CD4-positive, alpha-beta memory T cell (primary cell): ENCODE measurements at regions not wholly inside any gene's neighbourhood (a gene's known extent, or its start where the extent isn't known, plus 50 kb on each side); places are given as distances from the start of the nearest gene placed in this dataset.

Experiments
- CTCF ChIA-PET: fragments of 350-600 bp; sonication (Branson Sonifier 250); formaldehyde crosslinking; loops from one replicate; lab custom pipeline; 2021; ENCODE audit warnings: inconsistent platforms; ENCODE audit not compliant: partially characterized antibody; lab: Charles Lee
- POLR2A ChIA-PET: fragments of 350-600 bp; sonication (Branson Sonifier 250); formaldehyde crosslinking; loops from one replicate; lab custom pipeline; 2021; ENCODE audit not compliant: partially characterized antibody; lab: Charles Lee
- DNase-seq, 5 donors: peaks; one replicate each; pipeline versions ENCODE4 v3.0.0 to v3.0.0-alpha.2; 2020 to 2022; ENCODE audit warnings: mixed read lengths in 1 of 5
- H3K27ac ChIP-seq: one replicate; pipeline ENCODE4 v1.7.0; 2013; ENCODE audit warnings: low read depth, low read length
- H3K27me3 ChIP-seq: 2 replicates; pipeline ENCODE4 v1.7.0; 2013; ENCODE audit warnings: mild to moderate bottlenecking, low read length, moderate library complexity; ENCODE audit not compliant: insufficient read depth
- H3K36me3 ChIP-seq: 2 replicates; pipeline ENCODE4 v1.7.0; 2013; ENCODE audit warnings: mild to moderate bottlenecking, low read length, moderate library complexity; ENCODE audit not compliant: insufficient read depth
- H3K4me1 ChIP-seq: 2 replicates; pipeline ENCODE4 v1.7.0; 2013; ENCODE audit warnings: mild to moderate bottlenecking, low read length, moderate library complexity; ENCODE audit not compliant: insufficient read depth
- H3K4me3 ChIP-seq, 2 donors: one replicate each; pipeline ENCODE4 v1.7.0; 2013; ENCODE audit warnings: low read length in 2 of 2, mild to moderate bottlenecking in 1 of 2
- H3K9me3 ChIP-seq, 2 donors: one replicate each; pipeline ENCODE4 v1.7.0; 2013; ENCODE audit warnings: low read length in 2 of 2, control low read depth in 1 of 2; ENCODE audit not compliant: control insufficient read depth in 1 of 2
- H3K27ac Mint-ChIP-seq, 7 donors: one replicate each; pipeline ENCODE4 v1.8.0; 2020 to 2021; ENCODE audit warnings: mixed read lengths in 7 of 7, mild to moderate bottlenecking in 6 of 7, inconsistent platforms in 3 of 7, moderate library complexity in 3 of 7
- H3K27me3 Mint-ChIP-seq, 2 donors: one replicate each; pipeline ENCODE4 v1.8.0; 2020 to 2021; ENCODE audit warnings: mixed read lengths in 2 of 2
- H3K36me3 Mint-ChIP-seq, 2 donors: one replicate each; pipeline ENCODE4 v1.8.0; 2020 to 2021; ENCODE audit warnings: mixed read lengths in 2 of 2, inconsistent platforms in 1 of 2, mild to moderate bottlenecking in 1 of 2
- H3K4me1 Mint-ChIP-seq, 4 donors: one replicate each; pipeline ENCODE4 v1.8.0; 2020 to 2021; ENCODE audit warnings: mixed read lengths in 4 of 4, mild to moderate bottlenecking in 1 of 4
- H3K4me3 Mint-ChIP-seq, 8 donors: one replicate each; pipeline ENCODE4 v1.8.0; 2020 to 2021; ENCODE audit warnings: mixed read lengths in 8 of 8, mild to moderate bottlenecking in 7 of 8, moderate library complexity in 6 of 8, inconsistent platforms in 3 of 8
- H3K9me3 Mint-ChIP-seq, 8 donors: one replicate each; pipeline ENCODE4 v1.8.0; 2020 to 2021; ENCODE audit warnings: mixed read lengths in 8 of 8, mild to moderate bottlenecking in 5 of 8, inconsistent platforms in 3 of 8, moderate library complexity in 1 of 8
- intact Hi-C: fragments of 100-400 bp; cut with micrococcal nuclease; formaldehyde crosslinking; loops from one replicate; pipeline ENCODE4 v1.15.1; 2023

DNA sequence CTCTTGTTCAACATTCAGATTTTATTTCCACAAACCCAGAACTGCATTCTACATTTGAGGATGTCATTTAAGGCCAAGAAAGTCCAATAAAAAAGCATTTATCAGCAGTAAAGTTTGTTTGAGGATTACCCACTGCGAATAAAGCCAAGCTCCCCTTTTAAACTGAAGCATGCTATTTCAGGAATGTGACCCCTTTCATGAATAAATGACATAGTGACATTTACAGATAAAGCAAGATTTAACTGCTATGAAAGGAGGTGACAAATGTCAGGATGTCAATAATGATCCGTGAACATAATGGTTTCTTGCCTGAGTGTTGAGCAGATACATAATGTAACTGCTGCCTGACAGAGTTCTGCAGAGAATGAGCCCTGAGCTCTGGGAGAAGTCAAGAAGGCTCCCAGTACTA lies 146.3 kb downstream of the TDRD15 start:
- no peaks in the 10 kb centered on the region for H3K36me3 ChIP-seq
- H3K4me1 ChIP-seq: no peaks in the 10 kb centered on the region
- Mint-ChIP-seq H3K36me3 (no peaks in the 10 kb centered on the region), H3K27me3 (peaks cover 0 to 1% of the 10 kb centered on the region in 2 donors), H3K27ac (no peak overlapping the region), H3K9me3 (peaks cover 0 to 3% (median under 1%) of the 10 kb centered on the region in 8 donors), H3K4me3 (no peak overlapping the region), H3K4me1 (no peaks in the 10 kb centered on the region)
- DNase-seq: no peak
- ChIA-PET CTCF (no interaction called here), POLR2A (no interaction called here)
- H3K27ac ChIP-seq: no peak overlapping the region
- no peaks in the 10 kb centered on the region for H3K9me3 ChIP-seq
- intact Hi-C loops: no loop called here
- no peaks in the 10 kb centered on the region for H3K27me3 ChIP-seq
- H3K4me3 ChIP-seq: no peak overlapping the region

DNA sequence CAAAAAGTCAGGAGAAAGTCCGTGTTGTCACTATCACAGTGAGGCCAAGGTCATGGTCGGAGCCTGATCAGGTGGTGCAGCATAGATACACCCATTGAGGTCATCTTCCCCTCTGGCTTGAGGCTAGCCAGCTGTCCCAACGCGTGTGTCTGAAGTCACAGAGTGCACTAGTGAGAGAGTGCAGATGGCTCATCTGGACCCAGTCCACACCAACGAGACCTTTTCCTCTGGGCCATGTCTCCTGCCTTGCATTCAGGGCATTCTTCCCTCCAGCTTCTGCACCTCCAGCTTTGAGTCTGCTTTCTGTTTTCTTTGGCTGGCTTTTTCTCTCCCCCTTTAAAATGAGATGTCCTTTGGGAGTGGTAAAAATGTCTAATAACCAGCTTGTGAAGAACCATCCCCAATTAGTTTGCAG lies 146.9 kb downstream of the TDRD15 start:
- Mint-ChIP-seq H3K9me3 (peaks cover 0 to 3% (median 0%) of the 10 kb centered on the region in 8 donors), H3K4me1 (no peaks in the 10 kb centered on the region), H3K36me3 (no peaks in the 10 kb centered on the region), H3K4me3 (no peak overlapping the region), H3K27me3 (peaks cover 0 to 1% of the 10 kb centered on the region in 2 donors), H3K27ac (no peak overlapping the region)
- H3K9me3 ChIP-seq: no peaks in the 10 kb centered on the region
- no peak overlapping the region for H3K4me3 ChIP-seq
- DNase-seq: no peak
- H3K27ac ChIP-seq: no peak overlapping the region
- intact Hi-C loops: no loop called here
- H3K36me3 ChIP-seq: no peaks in the 10 kb centered on the region
- H3K4me1 ChIP-seq: no peaks in the 10 kb centered on the region
- CTCF ChIA-PET: no interaction called here
- POLR2A ChIA-PET: no interaction called here
- no peaks in the 10 kb centered on the region for H3K27me3 ChIP-seq

DNA sequence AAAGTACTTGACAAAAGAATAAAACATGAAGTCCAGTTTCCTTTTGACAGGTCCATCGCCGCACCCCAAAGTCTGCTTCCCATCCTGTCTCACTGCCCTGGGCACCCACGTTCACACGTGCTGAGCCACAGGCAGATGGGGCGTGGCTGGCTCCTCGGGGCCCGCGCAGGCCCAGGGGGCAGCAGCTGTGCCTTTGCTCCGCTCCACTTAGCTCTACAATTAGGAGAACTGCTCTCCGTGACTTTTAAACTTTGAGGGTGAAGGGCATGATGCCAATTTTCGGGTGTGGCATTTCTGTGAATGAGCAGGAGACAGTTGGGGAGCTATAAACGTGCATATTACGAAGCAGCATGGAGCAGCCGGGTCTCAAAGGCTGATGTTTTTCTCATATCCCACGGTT lies 152.4 kb downstream of the TDRD15 start:
- intact Hi-C loops: no loop called here
- Mint-ChIP-seq H3K27me3 (no peaks in the 10 kb centered on the region), H3K27ac (no peak overlapping the region), H3K4me3 (no peak overlapping the region), H3K4me1 (no peaks in the 10 kb centered on the region), H3K9me3 (peaks cover 0 to 3% (median 0%) of the 10 kb centered on the region in 8 donors), H3K36me3 (no peaks in the 10 kb centered on the region)
- Histone ChIP-seq H3K9me3 (no peaks in the 10 kb centered on the region), H3K4me3 (no peak overlapping the region), H3K27ac (no peak overlapping the region), H3K4me1 (no peaks in the 10 kb centered on the region), H3K27me3 (no peaks in the 10 kb centered on the region), H3K36me3 (no peaks in the 10 kb centered on the region)
- POLR2A ChIA-PET: no interaction called here
- CTCF ChIA-PET: no interaction called here
- DNase-seq: no peak

GRCh38 chr2:21277068-21278056 lies 153.6 kb downstream of the TDRD15 start:
- no peak for DNase-seq
- POLR2A ChIA-PET: no interaction called here
- Mint-ChIP-seq H3K36me3 (no peaks in the 10 kb centered on the region), H3K4me3 (no peak overlapping the region), H3K9me3 (peaks cover 0 to 3% (median 0%) of the 10 kb centered on the region in 8 donors), H3K4me1 (no peaks in the 10 kb centered on the region), H3K27ac (no peak overlapping the region), H3K27me3 (no peaks in the 10 kb centered on the region)
- Histone ChIP-seq H3K27ac (no peak overlapping the region), H3K4me3 (no peak overlapping the region), H3K27me3 (no peaks in the 10 kb centered on the region), H3K9me3 (no peaks in the 10 kb centered on the region), H3K4me1 (no peaks in the 10 kb centered on the region), H3K36me3 (no peaks in the 10 kb centered on the region)
- intact Hi-C loops: no loop called here
- CTCF ChIA-PET: no interaction called here

- Mint-ChIP-seq H3K27ac (no peak overlapping the region), H3K4me1 (no peaks in the 10 kb centered on the region), H3K9me3 (no peaks in the 10 kb centered on the region), H3K36me3 (no peaks in the 10 kb centered on the region), H3K27me3 (no peaks in the 10 kb centered on the region), H3K4me3 (no peak overlapping the region)
- ChIA-PET POLR2A (no interaction called here), CTCF (no interaction called here)
- no peak for DNase-seq
- H3K36me3 ChIP-seq: no peaks in the 10 kb centered on the region
- no peak overlapping the region for H3K27ac ChIP-seq
- no peaks in the 10 kb centered on the region for H3K9me3 ChIP-seq
- H3K27me3 ChIP-seq: no peaks in the 10 kb centered on the region
- intact Hi-C loops: no loop called here
- no peaks in the 10 kb centered on the region for H3K4me1 ChIP-seq
- H3K4me3 ChIP-seq: no peak overlapping the region
These were observed 155.8 kb downstream of the TDRD15 start for GRCh38 chr2:21279525-21279924.

- ChIA-PET POLR2A (no interaction called here), CTCF (no interaction called here)
- Histone ChIP-seq H3K4me1 (no peaks in the 10 kb centered on the region), H3K9me3 (no peaks in the 10 kb centered on the region), H3K4me3 (no peak overlapping the region), H3K36me3 (no peaks in the 10 kb centered on the region), H3K27ac (no peak overlapping the region), H3K27me3 (no peaks in the 10 kb centered on the region)
- no peak for DNase-seq
- H3K4me1 Mint-ChIP-seq: no peaks in the 10 kb centered on the region
- H3K36me3 Mint-ChIP-seq: no peaks in the 10 kb centered on the region
- H3K9me3 Mint-ChIP-seq: no peaks in the 10 kb centered on the region
- H3K27ac Mint-ChIP-seq: no peak overlapping the region
- no peak overlapping the region for H3K4me3 Mint-ChIP-seq
- intact Hi-C loops: no loop called here
- no peaks in the 10 kb centered on the region for H3K27me3 Mint-ChIP-seq
These were observed 157.0 kb downstream of the TDRD15 start for GRCh38 chr2:21280793-21281192.

GRCh38 chr2:21281384-21281783 lies 157.6 kb downstream of the TDRD15 start:
- ChIA-PET POLR2A (no interaction called here), CTCF (no interaction called here)
- Histone ChIP-seq H3K36me3 (no peaks in the 10 kb centered on the region), H3K4me1 (no peaks in the 10 kb centered on the region), H3K4me3 (no peak overlapping the region), H3K9me3 (no peaks in the 10 kb centered on the region), H3K27ac (no peak overlapping the region), H3K27me3 (no peaks in the 10 kb centered on the region)
- Mint-ChIP-seq H3K4me1 (no peaks in the 10 kb centered on the region), H3K27ac (no peak overlapping the region), H3K36me3 (no peaks in the 10 kb centered on the region), H3K9me3 (no peaks in the 10 kb centered on the region), H3K4me3 (no peak overlapping the region), H3K27me3 (no peaks in the 10 kb centered on the region)
- DNase-seq: no peak
- intact Hi-C loops: no loop called here
